K562 (cell line): ENCODE measurements at regions not wholly inside any gene's neighbourhood (a gene's known extent, or its start where the extent isn't known, plus 50 kb on each side); places are given as distances from the start of the nearest gene placed in this dataset.

Experiments used
- ATAC-seq: fragments of 200-7000 bp; cut with Tn5 transposase; 3 replicates; pipeline ENCODE4 v1.9.1; 2020; ENCODE audit warnings: moderate library complexity
- BruUV-seq: library from RNA; stranded (reverse); fragments of 400-500 nt; replicated peaks from 2 replicates; lab custom pipeline; 2021; lab: Mats Ljungman, UMichigan
- CTCF ChIA-PET: fragments of 300-600 bp; formaldehyde crosslinking; extraction: SDS; loops from one replicate; lab custom pipeline; 2021; ENCODE audit warnings: low intra/inter-chr PET ratio; lab: Yijun Ruan, JAX
- POLR2A ChIA-PET: fragments of 300-600, 350-650 bp; sonication (Branson Sonifier 250); formaldehyde crosslinking; extraction: SDS; loops from one replicate; lab custom pipeline; 2021; ENCODE audit warnings: antibody characterized with exemption, inconsistent platforms; lab: Yijun Ruan, JAX
- DNase-seq, 4 experiments: peaks; one replicate each; pipeline versions ENCODE4 v3.0.0 to v3.0.0-alpha.2; 2011 to 2018; ENCODE audit warnings: low spot score in 3 of 4, mixed read lengths in 3 of 4; ENCODE audit errors: extremely low read depth in 1 of 4
- FAIRE-seq: peaks from 2 replicates; lab custom pipeline; 2011; peaks lifted over from hg19 to GRCh38; lab: Jason Lieb, UNC
- H2AFZ ChIP-seq: 2 replicates; pipeline ENCODE4 v1.6.0; 2011; ENCODE audit warnings: low read depth, low read length, control low read depth, inconsistent platforms
- H3K27ac ChIP-seq: fragments of 200-600 bp; 3 replicates; pipeline ENCODE4 v1.8.0; 2011; ENCODE audit warnings: low read depth, mild to moderate bottlenecking, control low read depth, inconsistent platforms, low read length, moderate library complexity, mixed read lengths; ENCODE audit errors: extremely low read depth
- H3K27me3 ChIP-seq, 2 experiments: fragments of 300-600 bp in 1 of 2; 2 replicates in 1 of 2; 3 replicates in 1 of 2; pipeline versions ENCODE4 v1.6.0 to v1.8.0; 2011; ENCODE audit warnings: inconsistent platforms in 2 of 2, low read length in 2 of 2, mild to moderate bottlenecking in 1 of 2, mixed read lengths in 1 of 2, moderate library complexity in 1 of 2; ENCODE audit not compliant: control insufficient read depth in 2 of 2, insufficient read depth in 2 of 2
- H3K36me3 ChIP-seq: fragments of 300-600 bp; 3 replicates; pipeline ENCODE4 v1.8.0; 2011; ENCODE audit warnings: mild to moderate bottlenecking, low read length, inconsistent platforms; ENCODE audit not compliant: control insufficient read depth, insufficient read depth
- H3K4me1 ChIP-seq, 2 experiments: fragments of 200-600 bp in 1 of 2; replicated peaks in 1 of 2; 2 replicates in 1 of 2; 3 replicates in 1 of 2; pipeline versions ENCODE4 v1.5.1 to v1.8.0; 2011; ENCODE audit warnings: inconsistent platforms in 2 of 2, low read length in 2 of 2, mild to moderate bottlenecking in 1 of 2, mixed read lengths in 1 of 2, moderate library complexity in 1 of 2; ENCODE audit not compliant: control insufficient read depth in 2 of 2, insufficient read depth in 2 of 2
- H3K4me2 ChIP-seq: 2 replicates; pipeline ENCODE4 v1.6.1; 2011; ENCODE audit warnings: low read length, control low read depth, inconsistent platforms, mixed read lengths; ENCODE audit not compliant: insufficient read depth
- H3K4me3 ChIP-seq: fragments of 200-600 bp; sonication (generic), shearing (Covaris generic); 2 replicates; pipeline ENCODE4 v1.5.1; 2016; ENCODE audit warnings: control low read depth, inconsistent platforms
- H3K79me2 ChIP-seq: fragments of 200-600 bp; 3 replicates; pipeline ENCODE4 v1.8.0; 2011; ENCODE audit warnings: low read length, inconsistent platforms; ENCODE audit not compliant: control insufficient read depth, insufficient read depth
- H3K9ac ChIP-seq, 2 experiments: 2 replicates each; pipeline versions ENCODE4 v1.6.0 to v1.6.1; 2011; ENCODE audit warnings: low read depth in 2 of 2, low read length in 2 of 2, control low read depth in 1 of 2, inconsistent platforms in 1 of 2, mild to moderate bottlenecking in 1 of 2, mixed read lengths in 1 of 2; ENCODE audit not compliant: insufficient read depth in 1 of 2
- H3K9me1 ChIP-seq: one replicate; pipeline ENCODE4 v1.6.0; 2011; ENCODE audit warnings: inconsistent platforms, mild to moderate bottlenecking, low read length, moderate library complexity; ENCODE audit not compliant: control insufficient read depth, insufficient read depth
- H3K9me3 ChIP-seq: replicated peaks from 2 replicates; pipeline ENCODE4 v1.5.1; 2011; ENCODE audit warnings: low read depth, low read length, inconsistent platforms; ENCODE audit not compliant: control insufficient read depth, insufficient read depth
- H4K20me1 ChIP-seq: replicated peaks from 2 replicates; pipeline ENCODE4 v1.6.1; 2011; ENCODE audit warnings: low read length, inconsistent platforms, mixed read lengths; ENCODE audit not compliant: control insufficient read depth, insufficient read depth
- ASH1L ChIP-seq: fragments of 450-650 bp; IDR thresholded peaks from 2 replicates; pipeline ENCODE4 v1.6.1; 2018; ENCODE audit warnings: borderline replicate concordance, mild to moderate bottlenecking, low read depth; ENCODE audit not compliant: partially characterized antibody
- BRF1 ChIP-seq: IDR thresholded peaks from 3 replicates; pipeline ENCODE4 v1.6.1; 2011; ENCODE audit warnings: borderline replicate concordance, mild to moderate bottlenecking; ENCODE audit not compliant: insufficient read length; ENCODE audit errors: extremely low read depth
- GATAD2B ChIP-seq: fragments of 450-650 bp; IDR thresholded peaks from 2 replicates; pipeline ENCODE4 v1.6.1; 2017; ENCODE audit warnings: mild to moderate bottlenecking, borderline replicate concordance
- MTF1 ChIP-seq: fragments of 250-450 bp; sonication (Bioruptor Pico); IDR thresholded peaks from 2 replicates; pipeline ENCODE4 v1.9.0; 2021; ENCODE audit warnings: moderate library complexity, mild to moderate bottlenecking, inconsistent platforms, borderline replicate concordance
- NFE2L1 ChIP-seq: fragments of 450-650 bp; IDR thresholded peaks from 2 replicates; pipeline ENCODE4 v1.6.1; 2016; ENCODE audit warnings: missing genetic modification characterization, low read depth, mild to moderate bottlenecking, missing compliant biosample characterization, moderate library complexity, borderline replicate concordance
- SPI1 ChIP-seq: IDR thresholded peaks from 2 replicates; pipeline ENCODE4 v1.6.1; 2011; ENCODE audit warnings: low read depth, low read length, control low read depth, borderline replicate concordance
- TCFL5 ChIP-seq: fragments of 250-450 bp; sonication (Bioruptor Pico); conservative IDR thresholded peaks from 2 replicates; pipeline ENCODE4 v1.6.1; 2021; ENCODE audit warnings: mild to moderate bottlenecking, moderate library complexity, matching md5 sums
- WHSC1 ChIP-seq: IDR thresholded peaks from one replicate; pipeline ENCODE4 v1.6.1; 2012; ENCODE audit warnings: low read length, control low read depth, inconsistent platforms
- ZFX ChIP-seq: sonication (generic); formaldehyde crosslinking; IDR thresholded peaks from 2 replicates; pipeline ENCODE4 v1.8.0; 2022; ENCODE audit warnings: mild to moderate bottlenecking, missing genetic modification reagents, moderate library complexity
- ZNF124 ChIP-seq: sonication (generic); formaldehyde crosslinking; IDR thresholded peaks from 2 replicates; pipeline ENCODE4 v1.8.1; 2022; ENCODE audit warnings: missing genetic modification reagents
- ZNF24 ChIP-seq: fragments of 450-650 bp; IDR thresholded peaks from 2 replicates; pipeline ENCODE4 v1.6.1; 2016
- ZNF764 ChIP-seq: fragments of 250-450 bp; sonication (Bioruptor Pico); IDR thresholded peaks from 2 replicates; pipeline ENCODE4 v1.4.0; 2020; ENCODE audit warnings: low read depth, mild to moderate bottlenecking, moderate library complexity
- WGBS: fragments of 100-300 bp; shearing (Covaris generic); methylation state at CpG from one replicate; pipeline ENCODE4 v1.1.6; 2016; ENCODE audit warnings: low coverage, mixed read lengths; ENCODE audit not compliant: insufficient coverage; ENCODE audit errors: missing lambda C conversion rate; 5-methylcytosine and 5-hydroxymethylcytosine counted together
- in situ Hi-C: fragments of 300-500 bp; cut with MboI; formaldehyde crosslinking; loops from 4 replicates; pipeline ENCODE4 v1.15.0; 2018; ENCODE audit warnings: inconsistent platforms, mixed read lengths
- intact Hi-C: fragments of 100-400 bp; cut with micrococcal nuclease; formaldehyde crosslinking; loops from 2 replicates; pipeline ENCODE4 v1.14.2; 2022
- TF ChIP-seq, protein P1 (sequence below): sonication (generic); formaldehyde crosslinking; IDR thresholded peaks from 2 replicates; pipeline ENCODE4 v1.8.0; 2022; ENCODE audit warnings: mild to moderate bottlenecking, missing genetic modification reagents, borderline replicate concordance
- TF ChIP-seq, protein P2 (sequence below): fragments of 250-450 bp; sonication (Bioruptor Pico); IDR thresholded peaks from 2 replicates; pipeline ENCODE4 v1.8.0; 2021; ENCODE audit warnings: moderate library complexity, mild to moderate bottlenecking, inconsistent platforms
- TF ChIP-seq, protein P3 (sequence below): fragments of 450-650 bp; IDR thresholded peaks from 2 replicates; pipeline ENCODE4 v1.6.1; 2016; ENCODE audit warnings: low read depth, mild to moderate bottlenecking, moderate library complexity
- TF ChIP-seq, protein P4 (sequence below): fragments of 200-800 bp; sonication (Bioruptor generic); IDR thresholded peaks from 2 replicates; pipeline ENCODE4 v1.6.1; 2017; ENCODE audit warnings: missing genetic modification characterization, missing compliant biosample characterization
- TF ChIP-seq, protein P5 (sequence below): fragments of 250-450 bp; sonication (Bioruptor Pico); IDR thresholded peaks from 2 replicates; pipeline ENCODE4 v1.4.0; 2020; ENCODE audit warnings: borderline replicate concordance

DNA sequence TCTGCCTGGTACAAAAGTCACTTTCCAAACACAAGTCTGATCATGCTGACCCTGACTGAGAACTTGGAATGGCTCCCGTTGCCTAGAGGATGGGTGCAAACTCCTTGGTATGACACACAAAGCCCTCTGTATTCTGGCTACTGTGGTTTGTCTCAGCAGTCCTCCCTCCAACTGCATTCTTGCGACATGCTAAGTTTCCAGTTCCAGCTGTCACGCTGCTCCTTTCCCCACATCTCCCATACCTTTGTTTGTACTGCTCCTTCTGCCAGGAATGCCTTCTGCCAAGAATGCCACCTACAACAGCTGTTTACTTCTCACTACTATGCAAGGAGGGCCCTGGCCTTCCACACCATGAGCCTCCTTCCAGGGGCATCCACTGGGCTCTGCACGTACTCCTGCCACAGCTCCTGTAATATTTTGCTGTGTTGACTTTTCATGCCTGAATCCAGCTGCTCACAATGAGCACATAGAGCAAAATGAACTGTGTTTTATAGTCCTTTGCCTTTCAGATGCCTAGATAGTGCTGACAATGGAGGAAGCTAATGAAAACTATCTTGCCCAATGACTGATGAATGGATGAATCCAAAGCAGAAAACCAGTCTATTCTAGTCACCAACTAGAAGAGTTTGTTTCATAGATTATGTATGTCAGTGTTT lies 543.7 kb downstream of the EFNB2 start:
- ChIA-PET CTCF (no interaction called here), POLR2A (no interaction called here)
- no peaks in the 10 kb centered on the region for H3K36me3 ChIP-seq
- ATAC-seq = no peak
- no TSS peak for BruUV-seq
- no peaks in the 10 kb centered on the region for H3K4me1 ChIP-seq
- H3K4me2 ChIP-seq = no peak overlapping the region
- no peak for DNase-seq
- intact Hi-C loops = no loop called here
- FAIRE-seq = no peak
- H3K27me3 ChIP-seq = no peaks in the 10 kb centered on the region
- H2AFZ ChIP-seq = no peak overlapping the region
- no peak overlapping the region for H3K4me3 ChIP-seq
- no peak overlapping the region for H3K27ac ChIP-seq
- no peak overlapping the region for H3K9ac ChIP-seq
- H4K20me1 ChIP-seq = no peaks in the 10 kb centered on the region
- 0% methylated on average over 4 of the region's 4 CpGs for WGBS
- no peaks in the 10 kb centered on the region for H3K79me2 ChIP-seq
- H3K9me3 ChIP-seq = no peaks in the 10 kb centered on the region
- no peaks in the 10 kb centered on the region for H3K9me1 ChIP-seq
- in situ Hi-C loops = no loop called here
- TF ChIP-seq, protein P1, sequence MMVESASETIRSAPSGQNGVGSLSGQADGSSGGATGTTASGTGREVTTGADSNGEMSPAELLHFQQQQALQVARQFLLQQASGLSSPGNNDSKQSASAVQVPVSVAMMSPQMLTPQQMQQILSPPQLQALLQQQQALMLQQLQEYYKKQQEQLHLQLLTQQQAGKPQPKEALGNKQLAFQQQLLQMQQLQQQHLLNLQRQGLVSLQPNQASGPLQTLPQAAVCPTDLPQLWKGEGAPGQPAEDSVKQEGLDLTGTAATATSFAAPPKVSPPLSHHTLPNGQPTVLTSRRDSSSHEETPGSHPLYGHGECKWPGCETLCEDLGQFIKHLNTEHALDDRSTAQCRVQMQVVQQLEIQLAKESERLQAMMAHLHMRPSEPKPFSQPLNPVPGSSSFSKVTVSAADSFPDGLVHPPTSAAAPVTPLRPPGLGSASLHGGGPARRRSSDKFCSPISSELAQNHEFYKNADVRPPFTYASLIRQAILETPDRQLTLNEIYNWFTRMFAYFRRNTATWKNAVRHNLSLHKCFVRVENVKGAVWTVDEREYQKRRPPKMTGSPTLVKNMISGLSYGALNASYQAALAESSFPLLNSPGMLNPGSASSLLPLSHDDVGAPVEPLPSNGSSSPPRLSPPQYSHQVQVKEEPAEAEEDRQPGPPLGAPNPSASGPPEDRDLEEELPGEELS = no peak
- TF ChIP-seq, protein P2, sequence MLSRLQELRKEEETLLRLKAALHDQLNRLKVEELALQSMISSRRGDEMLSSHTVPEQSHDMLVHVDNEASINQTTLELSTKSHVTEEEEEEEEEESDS (CRISPR knock-in tag) = no peak
- TF ChIP-seq ZNF124 (CRISPR knock-in tag) (no peak), ASH1L (no peak), BRF1 (no peak), ZNF24 (no peak), GATAD2B (no peak), NFE2L1 (tag) (no peak), ZNF764 (CRISPR knock-in tag) (no peak), WHSC1 (no peak), SPI1 (no peak), MTF1 (CRISPR knock-in tag) (no peak), ZFX (CRISPR knock-in tag) (no peak), TCFL5 (CRISPR knock-in tag) (no peak)
- TF ChIP-seq, protein P3, sequence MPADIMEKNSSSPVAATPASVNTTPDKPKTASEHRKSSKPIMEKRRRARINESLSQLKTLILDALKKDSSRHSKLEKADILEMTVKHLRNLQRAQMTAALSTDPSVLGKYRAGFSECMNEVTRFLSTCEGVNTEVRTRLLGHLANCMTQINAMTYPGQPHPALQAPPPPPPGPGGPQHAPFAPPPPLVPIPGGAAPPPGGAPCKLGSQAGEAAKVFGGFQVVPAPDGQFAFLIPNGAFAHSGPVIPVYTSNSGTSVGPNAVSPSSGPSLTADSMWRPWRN = no peak
- TF ChIP-seq, protein P4, sequence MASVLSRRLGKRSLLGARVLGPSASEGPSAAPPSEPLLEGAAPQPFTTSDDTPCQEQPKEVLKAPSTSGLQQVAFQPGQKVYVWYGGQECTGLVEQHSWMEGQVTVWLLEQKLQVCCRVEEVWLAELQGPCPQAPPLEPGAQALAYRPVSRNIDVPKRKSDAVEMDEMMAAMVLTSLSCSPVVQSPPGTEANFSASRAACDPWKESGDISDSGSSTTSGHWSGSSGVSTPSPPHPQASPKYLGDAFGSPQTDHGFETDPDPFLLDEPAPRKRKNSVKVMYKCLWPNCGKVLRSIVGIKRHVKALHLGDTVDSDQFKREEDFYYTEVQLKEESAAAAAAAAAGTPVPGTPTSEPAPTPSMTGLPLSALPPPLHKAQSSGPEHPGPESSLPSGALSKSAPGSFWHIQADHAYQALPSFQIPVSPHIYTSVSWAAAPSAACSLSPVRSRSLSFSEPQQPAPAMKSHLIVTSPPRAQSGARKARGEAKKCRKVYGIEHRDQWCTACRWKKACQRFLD = no peak
- TF ChIP-seq, protein P5, sequence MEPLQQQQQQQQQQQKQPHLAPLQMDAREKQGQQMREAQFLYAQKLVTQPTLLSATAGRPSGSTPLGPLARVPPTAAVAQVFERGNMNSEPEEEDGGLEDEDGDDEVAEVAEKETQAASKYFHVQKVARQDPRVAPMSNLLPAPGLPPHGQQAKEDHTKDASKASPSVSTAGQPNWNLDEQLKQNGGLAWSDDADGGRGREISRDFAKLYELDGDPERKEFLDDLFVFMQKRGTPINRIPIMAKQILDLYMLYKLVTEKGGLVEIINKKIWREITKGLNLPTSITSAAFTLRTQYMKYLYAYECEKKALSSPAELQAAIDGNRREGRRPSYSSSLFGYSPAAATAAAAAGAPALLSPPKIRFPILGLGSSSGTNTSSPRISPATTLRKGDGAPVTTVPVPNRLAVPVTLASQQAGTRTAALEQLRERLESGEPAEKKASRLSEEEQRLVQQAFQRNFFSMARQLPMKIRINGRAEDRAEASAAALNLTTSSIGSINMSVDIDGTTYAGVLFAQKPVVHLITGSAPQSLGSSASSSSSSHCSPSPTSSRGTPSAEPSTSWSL (CRISPR knock-in tag) = no peak
